Trophoblast cell (in vitro differentiated cells and primary cell): ENCODE measurements at regions not wholly inside any gene's neighbourhood (a gene's known extent, or its start where the extent isn't known, plus 50 kb on each side); places are given as distances from the start of the nearest gene placed in this dataset.

Experiments
- DNase-seq, 2 donors: peaks; one replicate each; pipeline ENCODE4 v3.0.0-alpha.2; 2016
- H2AFZ ChIP-seq: 2 replicates; pipeline ENCODE4 v1.6.1; 2013; ENCODE audit warnings: low read length, moderate library complexity, mild to moderate bottlenecking; ENCODE audit not compliant: insufficient read depth, poor library complexity
- H2AK5ac ChIP-seq: 2 replicates; pipeline ENCODE4 v1.6.1; 2013; ENCODE audit warnings: mild to moderate bottlenecking, low read length
- H2BK120ac ChIP-seq: 2 replicates; pipeline ENCODE4 v1.6.1; 2013; ENCODE audit warnings: low read length, mild to moderate bottlenecking, moderate library complexity; ENCODE audit not compliant: insufficient read depth, poor library complexity
- H2BK12ac ChIP-seq: 2 replicates; pipeline ENCODE4 v1.6.1; 2013; ENCODE audit warnings: mild to moderate bottlenecking, low read length, moderate library complexity
- H2BK5ac ChIP-seq: 2 replicates; pipeline ENCODE4 v1.6.1; 2013; ENCODE audit warnings: low read length, low read depth, moderate library complexity, mild to moderate bottlenecking; ENCODE audit not compliant: poor library complexity
- H3K14ac ChIP-seq: 2 replicates; pipeline ENCODE4 v1.6.1; 2013; ENCODE audit warnings: mild to moderate bottlenecking, low read length
- H3K18ac ChIP-seq: 2 replicates; pipeline ENCODE4 v1.6.1; 2013; ENCODE audit warnings: mild to moderate bottlenecking, low read length
- H3K23ac ChIP-seq: 2 replicates; pipeline ENCODE4 v1.6.1; 2013; ENCODE audit warnings: low read length
- H3K27ac ChIP-seq: 2 replicates; pipeline ENCODE4 v1.5.1; 2013; ENCODE audit warnings: low read depth, mild to moderate bottlenecking, inconsistent platforms, low read length, moderate library complexity
- H3K27me3 ChIP-seq: 2 replicates; pipeline ENCODE4 v1.6.1; 2013; ENCODE audit warnings: inconsistent platforms, mild to moderate bottlenecking, low read length, moderate library complexity; ENCODE audit not compliant: insufficient read depth
- H3K36me3 ChIP-seq, 2 experiments: 1 replicate in 1 of 2; 2 replicates in 1 of 2; pipeline ENCODE4 v1.6.1; 2013; ENCODE audit warnings: low read length in 2 of 2, mild to moderate bottlenecking in 2 of 2, moderate library complexity in 1 of 2; ENCODE audit not compliant: insufficient read depth in 2 of 2, control insufficient read depth in 1 of 2
- H3K4ac ChIP-seq: 2 replicates; pipeline ENCODE4 v1.6.1; 2013; ENCODE audit warnings: low read depth, mild to moderate bottlenecking, low read length, moderate library complexity
- H3K4me1 ChIP-seq, 2 experiments: 1 replicate in 1 of 2; 2 replicates in 1 of 2; pipeline ENCODE4 v1.6.1; 2013; ENCODE audit warnings: low read length in 2 of 2, mild to moderate bottlenecking in 2 of 2, moderate library complexity in 1 of 2; ENCODE audit not compliant: insufficient read depth in 2 of 2, control insufficient read depth in 1 of 2
- H3K4me2 ChIP-seq: 2 replicates; pipeline ENCODE4 v1.6.1; 2013; ENCODE audit warnings: inconsistent platforms, mild to moderate bottlenecking, low read length, moderate library complexity
- H3K4me3 ChIP-seq: 2 replicates; pipeline ENCODE4 v1.5.1; 2013; ENCODE audit warnings: mild to moderate bottlenecking, low read depth, low read length, inconsistent platforms
- H3K79me1 ChIP-seq: one replicate; pipeline ENCODE4 v1.6.1; 2013; ENCODE audit warnings: low read length
- H3K79me2 ChIP-seq: 2 replicates; pipeline ENCODE4 v1.6.1; 2013; ENCODE audit warnings: low read length, mild to moderate bottlenecking; ENCODE audit not compliant: control insufficient read depth, insufficient read depth, poor library complexity
- H3K9ac ChIP-seq: 2 replicates; pipeline ENCODE4 v1.6.1; 2013; ENCODE audit warnings: mild to moderate bottlenecking, low read length
- H3K9me3 ChIP-seq: 2 replicates; pipeline ENCODE4 v1.6.1; 2013; ENCODE audit warnings: low read depth, mild to moderate bottlenecking, control low read depth, inconsistent platforms, low read length; ENCODE audit not compliant: insufficient read depth
- H4K12ac ChIP-seq: 2 replicates; pipeline ENCODE4 v1.6.1; 2013; ENCODE audit warnings: low read depth, mild to moderate bottlenecking, low read length, moderate library complexity
- H4K8ac ChIP-seq: 2 replicates; pipeline ENCODE4 v1.6.1; 2013; ENCODE audit warnings: low read depth, mild to moderate bottlenecking, low read length, moderate library complexity
- H4K91ac ChIP-seq: one replicate; pipeline ENCODE4 v1.6.1; 2013; ENCODE audit warnings: low read depth, mild to moderate bottlenecking, low read length, moderate library complexity
- WGBS: extraction: QIAGEN DNeasy Blood & Tissue Kit; methylation state at CpG from one replicate; pipeline ENCODE4 v1.1.7; 2013; ENCODE audit warnings: missing lambda C conversion rate; ENCODE audit not compliant: insufficient read length, insufficient coverage; ENCODE audit errors: extremely low coverage; 5-methylcytosine and 5-hydroxymethylcytosine counted together

DNA sequence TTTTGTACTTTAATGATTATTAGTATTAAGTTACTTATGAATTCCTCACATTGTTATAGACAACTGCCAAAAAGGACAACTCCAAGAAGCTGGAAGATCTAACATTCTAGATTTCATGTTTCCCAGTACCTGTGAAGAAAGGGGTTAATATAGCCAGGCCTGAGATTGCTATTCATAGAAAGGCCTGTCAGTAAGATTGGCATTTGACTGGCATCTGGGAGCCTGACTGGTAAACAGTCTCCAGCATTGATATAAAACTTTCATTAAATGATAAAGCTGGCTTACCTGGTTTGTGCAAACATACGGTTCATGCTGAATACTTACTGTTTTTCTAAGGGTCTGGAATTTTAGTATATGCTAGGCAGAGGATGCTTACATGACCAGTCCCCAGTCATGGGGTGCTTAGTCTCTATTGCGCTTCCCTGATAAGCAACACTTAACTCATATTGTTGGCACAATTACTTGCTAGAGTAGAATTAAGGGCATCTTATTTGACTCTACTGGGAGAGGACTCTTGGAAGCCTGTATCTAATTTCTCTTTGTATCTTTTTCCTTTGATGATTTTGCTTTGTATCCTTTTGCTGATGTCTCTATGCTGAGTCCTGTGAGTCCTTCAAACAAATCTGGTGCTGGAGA lies 340.4 kb upstream of the SEMA6A start:
- H3K4me1 ChIP-seq: no peaks in the 10 kb centered on the region
- WGBS: no CpG with 5 or more reads among the region's 2 CpGs
- H3K79me2 ChIP-seq: no peaks in the 10 kb centered on the region
- H2BK120ac ChIP-seq: no peak overlapping the region
- no peak overlapping the region for H4K8ac ChIP-seq
- no peak overlapping the region for H4K91ac ChIP-seq
- no peak overlapping the region for H3K27ac ChIP-seq
- H3K4me2 ChIP-seq: no peak overlapping the region
- no peak overlapping the region for H4K12ac ChIP-seq
- H3K4ac ChIP-seq: no peak overlapping the region
- no peak overlapping the region for H3K4me3 ChIP-seq
- no peak overlapping the region for H2AFZ ChIP-seq
- H3K18ac ChIP-seq: no peak overlapping the region
- H3K36me3 ChIP-seq: no peaks in the 10 kb centered on the region
- H2AK5ac ChIP-seq: no peak overlapping the region
- no peaks in the 10 kb centered on the region for H3K79me1 ChIP-seq
- H3K23ac ChIP-seq: no peak overlapping the region
- H3K9ac ChIP-seq: no peak overlapping the region
- no peak for DNase-seq
- H2BK12ac ChIP-seq: no peak overlapping the region
- no peak overlapping the region for H2BK5ac ChIP-seq
- no peaks in the 10 kb centered on the region for H3K9me3 ChIP-seq
- H3K27me3 ChIP-seq: no peaks in the 10 kb centered on the region
- no peak overlapping the region for H3K14ac ChIP-seq

DNA sequence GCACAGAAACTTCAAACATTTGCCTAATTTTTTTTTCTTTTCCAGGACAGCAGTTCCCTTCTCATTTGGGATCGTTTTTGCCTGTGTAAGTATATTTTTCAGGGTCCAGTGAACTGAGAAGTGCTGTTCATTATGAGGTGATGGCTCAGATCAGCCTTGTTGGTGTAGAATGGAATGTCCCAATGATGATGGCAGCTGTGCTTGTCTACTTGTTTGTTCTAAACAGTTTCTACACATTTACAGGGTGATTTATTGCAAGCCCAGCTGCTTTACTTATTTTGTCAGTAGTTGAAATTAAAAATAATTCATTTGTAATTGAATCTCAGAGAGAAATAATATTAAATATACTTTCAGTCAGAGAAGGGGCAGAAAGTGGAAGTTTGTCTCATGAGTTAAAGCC lies 337.6 kb upstream of the SEMA6A start:
- WGBS: no CpG with 5 or more reads among the region's 1 CpG
- H3K27ac ChIP-seq: no peak overlapping the region
- no peaks in the 10 kb centered on the region for H3K79me1 ChIP-seq
- DNase-seq: no peak
- H2AFZ ChIP-seq: no peak overlapping the region
- H2AK5ac ChIP-seq: no peak overlapping the region
- no peak overlapping the region for H3K9ac ChIP-seq
- no peaks in the 10 kb centered on the region for H3K36me3 ChIP-seq
- H3K18ac ChIP-seq: no peak overlapping the region
- no peak overlapping the region for H4K12ac ChIP-seq
- H3K4ac ChIP-seq: no peak overlapping the region
- H3K27me3 ChIP-seq: no peaks in the 10 kb centered on the region
- no peak overlapping the region for H2BK12ac ChIP-seq
- H3K79me2 ChIP-seq: no peaks in the 10 kb centered on the region
- H4K8ac ChIP-seq: no peak overlapping the region
- no peak overlapping the region for H3K4me3 ChIP-seq
- no peaks in the 10 kb centered on the region for H3K4me1 ChIP-seq
- no peak overlapping the region for H4K91ac ChIP-seq
- H3K23ac ChIP-seq: no peak overlapping the region
- no peak overlapping the region for H3K4me2 ChIP-seq
- H2BK120ac ChIP-seq: no peak overlapping the region
- no peaks in the 10 kb centered on the region for H3K9me3 ChIP-seq
- H2BK5ac ChIP-seq: no peak overlapping the region
- no peak overlapping the region for H3K14ac ChIP-seq

DNA sequence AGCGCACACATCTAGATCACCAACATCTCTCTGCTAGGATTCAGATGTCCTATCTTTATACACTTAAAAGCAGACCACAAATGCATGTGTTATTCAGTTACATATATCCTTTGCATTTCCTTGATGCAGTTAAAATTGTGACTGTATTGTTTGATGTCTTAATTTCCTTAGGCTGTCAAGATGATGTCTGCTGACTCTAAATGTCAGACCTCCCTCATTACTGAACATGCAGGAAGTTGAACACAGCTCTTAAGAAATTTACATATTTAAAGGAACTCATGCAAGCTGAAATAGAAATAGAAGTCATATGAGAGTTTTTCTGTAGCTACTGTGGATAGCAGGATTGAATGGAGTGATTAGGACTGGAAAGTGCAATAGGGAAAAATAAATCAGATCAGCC lies 336.5 kb upstream of the SEMA6A start:
- no peak overlapping the region for H2AFZ ChIP-seq
- no peak overlapping the region for H3K27ac ChIP-seq
- H2BK12ac ChIP-seq: no peak overlapping the region
- no peak overlapping the region for H2BK5ac ChIP-seq
- no peak overlapping the region for H3K4me2 ChIP-seq
- H3K4me3 ChIP-seq: no peak overlapping the region
- no peaks in the 10 kb centered on the region for H3K79me1 ChIP-seq
- no CpG with 5 or more reads among the region's 1 CpG for WGBS
- no peaks in the 10 kb centered on the region for H3K9me3 ChIP-seq
- no peak overlapping the region for H3K23ac ChIP-seq
- H4K8ac ChIP-seq: no peak overlapping the region
- no peak for DNase-seq
- H3K9ac ChIP-seq: no peak overlapping the region
- H2BK120ac ChIP-seq: no peak overlapping the region
- H3K4me1 ChIP-seq: no peaks in the 10 kb centered on the region
- no peaks in the 10 kb centered on the region for H3K79me2 ChIP-seq
- H3K4ac ChIP-seq: no peak overlapping the region
- no peak overlapping the region for H3K14ac ChIP-seq
- H3K36me3 ChIP-seq: no peaks in the 10 kb centered on the region
- H3K27me3 ChIP-seq: no peaks in the 10 kb centered on the region
- no peak overlapping the region for H3K18ac ChIP-seq
- no peak overlapping the region for H4K91ac ChIP-seq
- H2AK5ac ChIP-seq: no peak overlapping the region
- H4K12ac ChIP-seq: no peak overlapping the region

DNA sequence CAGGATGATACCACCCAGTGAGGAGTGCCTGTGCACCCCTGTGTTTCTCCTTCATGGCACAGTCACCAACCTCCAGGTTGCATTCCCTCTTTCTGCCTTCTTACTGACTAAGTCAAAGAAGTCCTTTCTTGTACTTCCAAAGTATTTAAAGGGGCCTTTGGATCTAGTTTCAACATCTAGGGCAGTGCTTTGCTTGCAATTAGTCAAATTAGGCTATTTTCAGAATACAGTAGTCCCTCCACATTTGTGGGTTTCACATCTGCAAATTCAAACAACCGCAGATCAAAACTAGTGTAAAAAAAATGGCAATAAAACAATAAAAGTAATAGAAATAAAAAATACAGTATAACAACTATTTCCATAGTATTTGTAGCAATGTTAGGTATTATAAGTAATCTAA lies 333.9 kb upstream of the SEMA6A start:
- H3K4me2 ChIP-seq: no peak overlapping the region
- H2AK5ac ChIP-seq: no peak overlapping the region
- no peak overlapping the region for H2BK5ac ChIP-seq
- no peak overlapping the region for H3K4ac ChIP-seq
- H3K79me2 ChIP-seq: no peaks in the 10 kb centered on the region
- H3K23ac ChIP-seq: no peak overlapping the region
- H4K12ac ChIP-seq: no peak overlapping the region
- no peaks in the 10 kb centered on the region for H3K79me1 ChIP-seq
- H3K18ac ChIP-seq: no peak overlapping the region
- H3K9me3 ChIP-seq: no peaks in the 10 kb centered on the region
- H3K4me3 ChIP-seq: no peak overlapping the region
- H3K14ac ChIP-seq: no peak overlapping the region
- H2BK12ac ChIP-seq: no peak overlapping the region
- H2AFZ ChIP-seq: no peak overlapping the region
- no peak overlapping the region for H3K27ac ChIP-seq
- H3K27me3 ChIP-seq: no peaks in the 10 kb centered on the region
- H2BK120ac ChIP-seq: no peak overlapping the region
- WGBS: no CpG with 5 or more reads among the region's 1 CpG
- no peaks in the 10 kb centered on the region for H3K36me3 ChIP-seq
- DNase-seq: no peak
- no peak overlapping the region for H3K9ac ChIP-seq
- no peak overlapping the region for H4K8ac ChIP-seq
- no peaks in the 10 kb centered on the region for H3K4me1 ChIP-seq
- no peak overlapping the region for H4K91ac ChIP-seq
